ENCODE measurements at regions not wholly inside any gene's neighbourhood (a gene's known extent, or its start where the extent isn't known, plus 50 kb on each side); places are given as distances from the start of the nearest gene placed in this dataset.
"Not testable (repeated sequence)": the region's sequence is repeated elsewhere in the genome, so short reads cannot be mapped to it uniquely, and the experiment has no call there.

DNA sequence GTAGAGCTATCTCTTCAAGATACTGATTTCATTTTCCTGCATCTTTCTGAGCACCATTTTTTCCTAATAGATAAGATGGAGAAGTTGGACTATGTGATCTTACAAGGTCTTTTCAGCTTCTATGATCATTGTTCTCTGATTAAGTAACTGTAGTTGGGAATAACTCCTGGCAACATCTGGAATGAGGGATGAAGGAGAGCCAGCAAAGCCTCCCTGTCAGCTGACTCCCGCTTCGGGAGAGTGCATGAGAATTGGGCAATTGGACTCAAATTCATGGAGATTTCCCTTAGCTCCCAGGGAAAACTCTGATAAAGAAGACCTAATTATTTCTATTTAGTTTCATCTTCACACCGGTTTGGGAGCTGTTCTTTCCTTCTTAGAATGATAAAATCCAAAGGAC lies 146.1 kb downstream of the CCDC71L start:
- TF ChIP-seq, protein P1, sequence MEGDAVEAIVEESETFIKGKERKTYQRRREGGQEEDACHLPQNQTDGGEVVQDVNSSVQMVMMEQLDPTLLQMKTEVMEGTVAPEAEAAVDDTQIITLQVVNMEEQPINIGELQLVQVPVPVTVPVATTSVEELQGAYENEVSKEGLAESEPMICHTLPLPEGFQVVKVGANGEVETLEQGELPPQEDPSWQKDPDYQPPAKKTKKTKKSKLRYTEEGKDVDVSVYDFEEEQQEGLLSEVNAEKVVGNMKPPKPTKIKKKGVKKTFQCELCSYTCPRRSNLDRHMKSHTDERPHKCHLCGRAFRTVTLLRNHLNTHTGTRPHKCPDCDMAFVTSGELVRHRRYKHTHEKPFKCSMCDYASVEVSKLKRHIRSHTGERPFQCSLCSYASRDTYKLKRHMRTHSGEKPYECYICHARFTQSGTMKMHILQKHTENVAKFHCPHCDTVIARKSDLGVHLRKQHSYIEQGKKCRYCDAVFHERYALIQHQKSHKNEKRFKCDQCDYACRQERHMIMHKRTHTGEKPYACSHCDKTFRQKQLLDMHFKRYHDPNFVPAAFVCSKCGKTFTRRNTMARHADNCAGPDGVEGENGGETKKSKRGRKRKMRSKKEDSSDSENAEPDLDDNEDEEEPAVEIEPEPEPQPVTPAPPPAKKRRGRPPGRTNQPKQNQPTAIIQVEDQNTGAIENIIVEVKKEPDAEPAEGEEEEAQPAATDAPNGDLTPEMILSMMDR (IDR thresholded peaks at IDR 0.05) = no peak
- TF ChIP-seq ZFX (IDR thresholded peaks at IDR 0.05; ENCODE audit: borderline replicate concordance) = no peak
- H3K27ac ChIP-seq = no peak overlapping the region

DNA sequence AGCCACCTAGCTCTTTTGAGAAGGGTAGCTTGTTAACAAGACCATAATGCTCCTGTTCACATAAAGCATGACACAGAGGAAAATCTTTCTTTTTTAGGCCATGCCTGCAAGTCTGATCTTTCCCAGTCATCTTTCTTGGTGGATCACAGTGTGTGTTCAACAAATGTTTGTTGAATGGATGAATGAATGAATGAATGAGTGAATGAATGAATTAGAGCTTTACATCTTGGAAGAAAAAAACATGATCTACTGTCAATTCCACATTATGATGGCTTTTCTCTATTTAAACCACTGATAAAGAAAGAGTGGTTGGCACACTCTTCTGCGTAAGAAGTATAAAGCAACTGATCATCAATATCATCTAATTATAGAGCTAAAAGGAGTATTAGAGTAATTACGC lies 148.7 kb downstream of the CCDC71L start:
- TF ChIP-seq ZFX (IDR thresholded peaks at IDR 0.05; ENCODE audit: borderline replicate concordance) = no peak
- TF ChIP-seq, protein P1 (IDR thresholded peaks at IDR 0.05) = no peak

DNA sequence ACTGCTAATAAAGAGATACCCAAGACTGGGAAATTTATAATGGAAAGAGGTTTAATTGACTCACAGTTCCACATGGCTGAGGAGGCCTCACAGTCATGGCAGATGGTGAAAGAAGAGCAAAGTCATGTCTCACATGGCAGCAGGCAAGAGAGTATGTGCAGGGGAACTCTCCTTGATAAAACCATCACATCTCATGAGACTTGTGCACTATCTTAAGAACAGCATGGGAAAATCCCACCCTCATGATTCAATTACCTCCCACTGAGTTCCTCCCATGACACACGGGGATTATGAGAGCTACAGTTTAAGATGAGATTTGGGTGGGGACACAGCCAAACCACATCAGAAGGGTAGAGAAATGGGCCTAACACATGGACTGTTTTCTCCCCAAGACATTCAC lies 156.3 kb downstream of the CCDC71L start:
- TF ChIP-seq ZFX (IDR thresholded peaks at IDR 0.05; ENCODE audit: borderline replicate concordance) = no peak
- TF ChIP-seq, protein P1 (IDR thresholded peaks at IDR 0.05) = no peak
- H3K27ac ChIP-seq = no peak overlapping the region

More for the DNA sequence above, 148.7 kb downstream of the CCDC71L start:
- no peak overlapping the region for H3K27ac ChIP-seq

DNA sequence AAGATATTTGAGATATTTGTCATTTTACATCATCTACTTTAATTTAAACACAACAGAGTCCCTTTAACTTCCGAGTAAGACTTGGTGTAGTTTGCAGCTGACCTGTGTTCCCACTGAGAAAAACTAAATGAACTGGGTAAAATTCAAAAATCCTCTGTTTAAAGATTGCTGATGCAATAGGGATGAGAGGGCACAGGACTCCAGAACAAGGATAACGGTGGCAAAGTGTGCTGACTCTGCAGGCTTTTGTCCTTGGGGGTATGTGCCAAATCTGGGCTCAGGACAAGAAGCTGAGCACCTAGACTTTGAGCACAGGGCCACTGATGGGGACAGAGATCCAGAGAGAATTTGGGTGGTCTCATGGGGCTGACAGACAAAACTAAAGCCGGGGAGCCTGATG lies 156.8 kb downstream of the CCDC71L start:
- no peak overlapping the region for H3K27ac ChIP-seq
- TF ChIP-seq ZFX (IDR thresholded peaks at IDR 0.05; ENCODE audit: borderline replicate concordance) = no peak
- TF ChIP-seq, protein P1 (IDR thresholded peaks at IDR 0.05) = no peak

DNA sequence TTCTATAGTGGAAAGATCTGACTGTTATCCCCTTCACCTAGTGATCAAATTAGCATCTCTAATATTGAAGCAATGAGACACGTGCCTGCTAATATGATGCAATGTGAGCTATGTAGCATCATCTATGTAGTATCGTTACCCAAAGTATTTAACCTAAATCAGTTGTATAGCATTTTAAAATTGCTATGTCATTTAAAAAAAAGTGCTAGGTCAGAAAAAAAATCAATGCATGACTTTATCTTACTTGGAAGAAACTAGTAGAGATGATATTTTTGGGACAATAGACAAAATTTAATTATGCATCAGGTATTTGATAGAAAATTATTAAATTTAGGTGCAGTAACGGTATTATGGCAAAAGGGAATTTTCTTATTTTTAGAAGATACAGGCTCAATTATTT lies 157.3 kb downstream of the CCDC71L start:
- H3K27ac ChIP-seq = no peak overlapping the region
- TF ChIP-seq, protein P1 (IDR thresholded peaks at IDR 0.05) = no peak
- TF ChIP-seq ZFX (IDR thresholded peaks at IDR 0.05; ENCODE audit: borderline replicate concordance) = no peak

DNA sequence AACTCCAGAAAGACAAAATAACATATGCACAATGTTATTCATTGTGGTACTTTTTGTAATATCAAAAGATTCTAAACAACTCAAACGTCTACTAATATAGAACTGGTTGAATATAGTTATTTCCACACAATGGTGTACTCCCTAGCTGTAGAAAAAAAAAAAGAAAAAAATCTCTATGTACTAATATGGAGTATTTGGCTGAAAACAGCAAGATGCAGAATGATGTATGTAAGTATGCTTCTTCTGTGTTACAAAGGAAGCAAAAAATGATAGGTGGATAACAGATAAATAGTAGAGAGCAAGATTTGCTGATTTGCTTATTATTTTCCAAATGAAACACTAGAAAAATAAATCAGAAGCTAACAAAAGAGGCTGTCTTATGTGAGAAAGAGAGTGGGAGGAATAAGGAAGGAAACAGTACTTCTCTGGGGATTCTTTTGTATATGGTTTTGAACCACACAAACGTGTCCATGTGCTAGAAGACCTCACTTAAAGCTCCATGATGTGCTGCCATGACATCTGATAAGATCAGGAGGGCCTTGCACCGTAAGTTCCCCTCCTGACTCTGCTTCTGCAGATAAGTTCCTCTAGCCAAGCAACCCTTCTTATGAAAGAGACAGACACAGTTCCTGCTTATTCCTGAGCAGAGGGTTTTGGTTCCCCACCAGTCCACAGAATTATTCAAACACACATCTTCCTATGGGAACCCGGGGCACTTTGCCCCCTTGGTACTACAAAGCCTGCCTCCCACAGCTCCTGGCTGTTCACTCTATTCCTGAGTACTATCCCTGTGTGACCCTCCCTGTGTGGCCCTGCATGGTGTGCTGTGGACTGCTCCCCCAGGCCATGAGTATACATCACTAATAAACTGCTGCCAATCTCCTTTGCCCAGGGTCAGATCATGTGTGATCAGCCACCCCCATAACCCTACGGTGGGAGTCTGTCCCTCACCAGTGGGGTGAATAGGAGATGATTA lies 159.1 kb downstream of the CCDC71L start:
- no peak for TF ChIP-seq ZFX (IDR thresholded peaks at IDR 0.05; ENCODE audit: borderline replicate concordance)
- TF ChIP-seq, protein P1 (IDR thresholded peaks at IDR 0.05) = no peak
- H3K27ac ChIP-seq = no peak overlapping the region

DNA sequence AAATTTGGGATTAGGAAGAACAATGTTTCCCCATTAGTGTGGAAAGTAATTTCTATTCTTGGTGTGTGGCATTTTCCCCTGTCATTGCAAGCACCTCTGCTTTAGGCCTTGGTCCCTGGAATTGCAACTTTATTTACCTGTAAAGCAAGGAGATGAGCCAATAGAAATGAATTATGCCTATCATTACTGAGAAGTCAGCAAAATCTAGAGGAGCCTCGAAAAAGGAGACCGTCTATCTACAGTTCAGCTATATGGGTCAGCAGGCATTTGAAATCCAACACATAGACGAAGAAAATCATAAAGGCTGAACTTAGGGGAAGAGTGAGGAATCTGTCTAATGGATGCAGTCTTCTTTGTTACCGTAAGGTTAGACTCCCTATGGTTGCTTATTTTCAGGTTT lies 161.1 kb downstream of the CCDC71L start:
- H3K27ac ChIP-seq = no peak overlapping the region
- TF ChIP-seq, protein P1 (IDR thresholded peaks at IDR 0.05) = no peak
- TF ChIP-seq ZFX (IDR thresholded peaks at IDR 0.05; ENCODE audit: borderline replicate concordance) = no peak

DNA sequence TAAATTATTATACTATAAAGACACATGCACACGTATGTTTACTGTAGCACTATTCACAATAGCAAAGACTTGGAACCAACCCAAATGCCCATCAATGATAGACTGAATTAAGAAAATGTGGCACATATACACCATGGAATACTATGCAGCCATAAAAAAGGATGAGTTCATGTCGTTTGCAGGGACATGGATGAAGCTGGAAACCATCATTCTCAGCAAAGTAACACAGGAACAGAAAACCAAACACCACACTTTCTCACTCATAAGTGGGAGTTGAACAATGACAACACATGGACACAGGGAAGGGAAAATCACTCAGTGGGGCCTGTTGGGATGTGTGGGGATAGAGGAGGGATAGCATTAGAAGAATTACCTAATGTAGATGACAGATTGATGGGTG lies 163.0 kb downstream of the CCDC71L start:
- not testable (repeated sequence) for H3K27ac ChIP-seq

Data from 22Rv1 (cell line).